T1000 (cell line): ENCODE measurements at regions not wholly inside any gene's neighbourhood (a gene's known extent, or its start where the extent isn't known, plus 50 kb on each side); places are given as distances from the start of the nearest gene placed in this dataset.
"Not testable (repeated sequence)": the region's sequence is repeated elsewhere in the genome, so short reads cannot be mapped to it uniquely, and the experiment has no call there.

ENCODE experiments used
- DNase-seq: peaks from one replicate; lab custom pipeline; 2025; ENCODE audit warnings: mixed read lengths; lab: John Stamatoyannopoulos, UW

DNA sequence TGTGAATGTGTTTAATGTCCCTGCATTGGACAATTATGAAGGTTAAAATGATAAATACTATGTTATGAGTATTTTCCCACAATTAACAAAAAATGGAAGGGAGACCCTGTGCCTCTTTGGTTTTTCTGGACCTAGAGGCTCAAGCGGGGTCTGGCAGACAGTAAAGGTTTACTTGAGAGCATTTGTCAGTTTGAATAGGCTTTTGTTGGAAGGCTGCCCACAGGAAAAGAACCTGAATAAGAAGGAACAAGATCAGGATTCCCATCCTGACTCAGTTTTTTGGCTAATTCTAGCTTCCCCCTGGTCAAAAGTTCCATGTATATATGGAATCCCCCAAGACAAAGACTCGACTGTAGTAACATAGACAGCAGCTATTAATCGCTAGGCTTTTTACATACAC, 150.9 kb upstream of the JUN start:
- no peak for DNase-seq

DNA sequence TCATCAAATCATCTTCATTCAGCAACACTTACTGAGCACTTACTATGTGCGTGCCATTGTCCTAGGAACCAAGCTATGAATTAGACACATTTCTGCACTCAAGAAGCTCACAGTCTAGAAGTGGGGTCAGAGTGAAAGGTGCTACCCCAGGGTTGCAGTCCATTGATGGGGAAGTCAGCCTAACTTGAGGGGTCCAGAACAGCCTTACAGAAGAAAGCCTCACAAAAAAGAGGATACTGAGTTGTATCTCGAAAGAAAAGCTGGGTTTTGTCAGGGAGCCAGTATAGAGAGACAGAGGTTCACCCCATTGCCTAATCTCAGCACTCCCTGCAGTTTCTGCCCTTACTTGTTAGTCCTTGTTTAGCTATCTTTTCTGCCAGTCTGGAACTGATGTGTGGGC, 153.1 kb upstream of the JUN start:
- no peak for DNase-seq

DNA sequence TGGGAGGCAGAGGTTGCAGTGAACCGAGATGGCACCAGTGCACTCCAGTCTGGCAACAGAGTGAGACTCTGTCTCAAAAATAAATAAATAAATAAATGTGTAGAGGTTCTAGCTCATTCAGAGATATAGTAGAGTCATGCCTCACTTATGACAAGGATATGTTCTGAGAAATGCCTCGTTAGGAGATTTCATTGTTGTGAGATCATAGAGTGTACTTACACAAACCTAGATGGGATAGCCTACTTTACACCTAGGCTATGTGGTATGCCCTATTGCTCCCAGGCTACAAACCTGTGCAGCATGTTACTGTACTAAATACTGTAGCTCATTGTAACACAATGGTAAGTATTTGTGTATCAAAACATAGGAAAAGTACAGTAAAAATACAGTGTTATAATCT, 155.3 kb upstream of the JUN start:
- DNase-seq, result no peak

DNA sequence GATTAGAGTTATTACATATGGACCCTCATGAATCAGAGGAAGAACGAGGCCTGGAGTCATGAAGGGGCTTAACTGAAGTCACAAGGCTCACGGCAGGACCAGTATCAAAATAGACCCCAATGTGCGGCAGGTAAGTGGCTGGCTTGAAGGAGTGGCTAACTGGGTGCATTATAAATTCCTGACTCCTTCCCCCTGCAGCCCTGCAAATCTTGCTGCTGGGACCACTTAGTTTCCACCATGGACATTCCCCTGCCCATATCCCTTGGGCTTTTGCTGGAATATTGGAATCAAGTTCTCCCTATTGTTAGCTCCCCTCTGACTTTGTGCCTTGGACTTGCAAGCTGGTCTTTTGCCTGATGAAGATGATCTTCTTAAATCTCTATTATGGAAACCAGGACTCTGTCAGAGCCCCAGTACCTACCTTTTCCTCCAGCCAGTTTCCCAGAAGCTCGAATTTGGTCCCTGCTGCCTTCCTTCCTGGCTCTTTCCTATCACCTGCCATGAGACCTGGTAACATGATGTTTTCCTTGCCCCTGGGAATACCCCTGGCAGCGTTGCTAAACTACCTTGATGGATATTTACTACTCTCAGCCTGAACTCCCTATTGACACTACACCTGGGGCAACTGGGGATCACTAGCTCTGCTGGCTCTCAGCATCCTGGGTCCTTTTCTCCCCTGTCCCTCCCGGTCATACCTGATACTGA, 156.0 kb upstream of the JUN start:
- no peak for DNase-seq

DNA sequence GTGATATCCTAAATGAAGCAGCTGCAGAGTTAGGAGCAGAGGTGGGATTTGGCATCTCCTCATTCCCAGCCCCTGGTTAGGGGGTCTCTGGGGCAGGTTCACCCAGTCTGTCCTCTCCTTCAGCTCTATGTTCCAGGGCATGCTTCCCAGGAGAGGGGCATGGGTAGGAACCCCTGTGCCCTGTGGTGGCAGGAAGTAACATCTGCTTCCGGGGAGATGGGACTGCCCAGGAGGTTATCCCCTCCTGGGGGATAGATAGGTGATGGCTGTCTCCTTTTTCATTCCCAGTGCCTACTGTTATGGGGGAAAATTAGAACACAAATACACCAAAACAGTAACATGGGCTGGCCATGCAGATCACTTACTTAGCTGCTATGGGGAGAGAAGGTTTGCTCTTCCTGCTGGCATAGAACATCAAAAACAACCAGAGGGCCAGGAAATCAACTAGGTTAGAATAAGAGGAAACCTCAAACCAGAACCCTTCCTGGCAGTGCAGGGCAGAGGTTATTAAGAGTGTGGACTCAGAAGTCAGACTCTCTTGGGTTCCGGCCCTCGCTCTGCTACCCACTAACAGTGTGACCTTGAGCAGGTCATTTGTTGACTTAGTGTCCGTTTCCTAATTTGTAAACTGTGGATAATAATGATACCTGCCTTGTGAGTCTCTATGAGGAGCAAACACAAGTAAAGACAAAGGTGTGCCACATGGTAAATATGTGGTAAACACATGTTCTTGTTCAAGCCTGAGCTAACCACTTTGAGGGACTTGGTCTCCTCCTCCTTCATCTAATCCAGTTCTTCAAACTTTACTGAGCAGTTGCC, 157.8 kb upstream of the JUN start:
- DNase-seq, result no peak

DNA sequence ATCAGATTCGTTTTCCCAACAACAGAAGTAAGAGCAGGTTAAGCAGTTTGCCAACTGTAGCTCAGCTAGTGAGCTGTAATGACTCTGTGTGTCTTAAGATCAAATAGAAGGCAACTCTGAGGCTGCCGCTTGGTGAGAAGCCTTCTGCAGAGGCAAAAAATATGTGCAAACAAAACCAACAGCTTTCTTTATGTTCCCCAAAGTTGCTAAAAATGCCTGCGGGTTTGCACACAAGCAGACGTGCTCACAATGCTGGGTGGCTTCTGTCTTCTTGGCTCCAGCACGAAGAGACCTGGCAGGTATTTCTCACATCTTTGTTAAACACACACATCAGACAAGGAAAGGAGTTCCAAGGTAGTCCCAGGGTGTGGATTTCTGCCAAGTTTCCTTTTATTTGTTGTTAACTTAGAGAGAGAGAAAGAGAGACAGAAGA, 158.9 kb upstream of the JUN start:
- no peak for DNase-seq

DNA sequence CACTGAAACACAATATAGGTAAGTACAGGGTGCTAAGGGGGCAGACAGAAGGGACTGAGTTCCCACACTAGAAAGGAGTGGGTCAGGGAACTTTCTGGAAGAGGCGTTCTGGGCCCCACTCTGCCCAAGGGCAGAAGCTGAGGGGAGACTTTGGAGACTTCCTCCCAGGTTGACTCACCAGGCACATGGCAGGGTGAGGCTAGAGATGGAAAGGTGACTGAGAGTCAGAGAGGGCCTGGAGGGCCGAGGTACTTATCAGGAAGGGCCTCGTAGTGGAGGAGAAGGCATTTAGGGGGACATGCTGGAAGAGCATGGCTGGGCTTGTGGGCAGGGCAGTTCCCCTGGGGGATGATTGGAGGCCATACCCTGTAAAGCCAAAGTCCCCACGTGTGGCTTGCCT, 159.9 kb upstream of the JUN start:
- no peak for DNase-seq

DNA sequence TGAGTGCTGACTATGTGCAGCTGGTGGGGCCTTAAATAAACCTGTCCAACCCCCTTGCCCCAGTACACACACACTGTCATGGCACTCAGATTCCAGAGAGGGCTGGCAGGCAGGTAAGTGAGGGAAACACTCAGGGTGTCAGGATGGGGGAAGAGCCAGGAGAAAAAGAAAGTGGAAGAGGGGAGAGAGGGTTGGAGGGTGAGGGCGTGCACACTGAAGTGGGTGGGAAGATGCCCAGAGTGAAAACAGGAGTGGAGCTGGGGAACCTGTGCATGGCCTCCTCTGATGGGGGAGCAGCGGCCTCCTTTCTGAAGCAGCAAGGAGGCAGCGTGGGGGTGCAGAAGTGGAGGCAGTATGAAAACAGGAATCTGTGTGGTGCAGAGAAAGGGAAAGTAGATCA, 160.6 kb upstream of the JUN start:
- DNase-seq, result no peak

DNA sequence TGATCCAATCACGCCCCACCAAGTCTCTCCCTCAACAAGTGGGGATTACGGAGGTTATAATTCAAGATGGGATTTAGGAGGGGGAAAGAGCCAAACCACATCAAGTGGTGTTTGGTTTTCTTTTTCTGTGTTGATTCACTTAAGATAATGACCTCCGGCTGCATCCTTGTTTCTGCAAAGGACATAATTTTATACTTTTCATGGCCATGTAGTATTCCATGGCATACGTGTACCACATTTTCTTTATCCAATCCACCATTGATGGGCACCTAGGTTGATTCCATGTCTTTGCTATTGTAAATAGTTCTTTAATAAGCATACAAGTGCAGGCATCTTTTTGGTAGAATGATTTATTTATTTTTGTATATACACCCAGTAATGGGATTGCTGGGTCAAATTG, 162.5 kb upstream of the JUN start:
- no peak for DNase-seq

DNA sequence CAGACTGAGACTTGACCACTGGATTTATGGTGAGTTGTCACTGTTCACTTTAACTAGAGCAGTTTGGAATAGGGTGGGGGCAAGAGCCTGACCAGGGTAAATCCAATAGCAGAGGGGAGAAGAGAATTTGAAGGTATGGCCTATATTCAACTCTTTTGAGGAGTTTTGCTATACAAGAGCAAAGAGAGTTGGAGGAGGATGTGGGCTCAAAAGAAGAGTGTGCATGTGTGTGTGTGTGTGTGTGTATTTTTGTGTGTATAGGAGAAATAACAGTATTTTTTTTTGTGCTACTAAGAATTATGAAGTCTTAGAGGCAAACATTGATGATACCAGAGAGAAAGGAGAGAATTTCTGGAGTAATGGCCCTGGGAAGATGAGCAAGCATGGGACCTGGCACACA, 164.8 kb upstream of the JUN start:
- DNase-seq, result no peak

DNA sequence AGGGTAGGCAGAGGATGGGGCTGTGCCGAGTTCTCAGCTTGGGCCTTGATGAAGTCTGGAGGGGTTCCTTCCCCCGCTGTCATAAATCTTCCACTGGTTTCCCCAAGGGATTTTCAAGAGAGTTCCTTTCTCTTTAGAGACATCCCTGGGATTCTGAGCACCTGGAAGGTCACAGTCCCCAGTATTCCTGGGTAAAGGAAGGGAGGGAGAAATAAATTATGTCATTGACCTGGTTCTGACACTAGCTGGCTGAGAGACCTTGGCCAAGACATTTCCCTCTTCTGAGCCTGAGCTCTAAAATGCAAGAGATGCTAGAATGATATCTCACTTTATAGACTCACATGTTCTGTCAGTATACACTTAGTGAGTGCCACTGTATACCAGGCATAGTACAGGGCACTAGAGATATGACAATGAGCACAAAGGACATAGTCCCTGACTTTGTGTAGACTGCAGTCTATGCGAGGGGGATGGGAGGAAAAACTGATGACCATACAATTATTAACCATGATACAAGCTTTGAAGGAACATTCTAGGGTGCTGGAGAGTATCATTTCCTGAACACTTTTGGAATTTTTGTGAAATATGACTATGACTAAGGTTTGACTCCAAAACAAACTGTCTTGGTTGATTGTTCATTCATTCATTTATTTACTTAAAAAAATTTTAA, 165.8 kb upstream of the JUN start:
- no peak for DNase-seq

DNA sequence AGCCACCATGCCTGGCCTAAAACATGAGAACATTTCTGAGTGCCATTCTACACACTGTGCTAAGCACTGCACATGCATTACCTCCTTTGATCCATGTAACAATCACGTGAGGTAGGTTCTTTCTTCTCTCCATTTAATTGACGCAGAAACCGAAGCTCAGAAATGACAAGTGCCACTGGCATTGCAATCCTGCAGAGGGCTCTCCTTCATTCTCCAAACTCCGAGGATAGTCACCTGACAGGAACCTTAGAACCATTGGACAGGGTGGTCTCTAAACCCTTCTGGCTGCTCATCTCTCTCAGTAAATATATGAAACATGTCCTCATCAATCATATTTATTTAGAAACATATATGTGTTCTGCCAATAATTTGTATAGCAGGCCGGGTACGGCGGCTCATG, 167.1 kb upstream of the JUN start:
- DNase-seq, result no peak

DNA sequence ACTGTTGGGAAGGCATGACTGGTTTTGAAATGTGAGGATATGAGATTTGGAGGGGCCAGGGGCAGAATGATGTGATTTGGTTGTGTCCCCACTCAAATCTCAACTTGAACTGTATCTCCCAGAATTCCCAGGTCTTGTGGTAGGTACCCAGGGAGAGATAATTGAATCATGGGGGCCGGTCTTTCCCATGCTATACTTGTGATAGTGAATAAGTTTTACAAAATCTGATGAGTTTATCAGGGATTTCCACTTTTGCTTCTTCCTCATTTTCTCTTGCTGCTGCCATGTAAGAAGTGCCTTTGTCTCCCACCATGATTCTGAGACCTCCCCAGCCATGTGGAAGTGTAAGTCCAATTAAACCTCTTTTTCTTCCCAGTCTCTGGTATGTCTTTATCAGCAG, 170.1 kb upstream of the JUN start:
- DNase-seq, result not testable (repeated sequence)

DNA sequence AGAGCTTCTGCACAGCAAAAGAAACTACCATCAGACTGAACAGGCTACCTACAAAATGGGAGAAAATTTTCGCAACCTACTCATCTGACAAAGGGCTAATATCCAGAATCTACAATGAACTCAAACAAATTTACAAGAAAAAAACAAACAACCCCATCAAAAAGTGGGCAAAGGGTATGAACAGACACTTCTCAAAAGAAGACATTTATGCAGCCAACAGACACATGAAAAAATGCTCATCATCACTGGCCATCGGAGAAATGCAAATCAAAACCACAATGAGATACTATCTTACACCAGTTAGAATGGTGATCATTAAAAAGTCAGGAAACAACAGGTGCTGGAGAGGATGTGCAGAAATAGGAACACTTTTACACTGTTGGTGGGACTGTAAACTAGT, 179.4 kb upstream of the JUN start:
- not testable (repeated sequence) for DNase-seq

DNA sequence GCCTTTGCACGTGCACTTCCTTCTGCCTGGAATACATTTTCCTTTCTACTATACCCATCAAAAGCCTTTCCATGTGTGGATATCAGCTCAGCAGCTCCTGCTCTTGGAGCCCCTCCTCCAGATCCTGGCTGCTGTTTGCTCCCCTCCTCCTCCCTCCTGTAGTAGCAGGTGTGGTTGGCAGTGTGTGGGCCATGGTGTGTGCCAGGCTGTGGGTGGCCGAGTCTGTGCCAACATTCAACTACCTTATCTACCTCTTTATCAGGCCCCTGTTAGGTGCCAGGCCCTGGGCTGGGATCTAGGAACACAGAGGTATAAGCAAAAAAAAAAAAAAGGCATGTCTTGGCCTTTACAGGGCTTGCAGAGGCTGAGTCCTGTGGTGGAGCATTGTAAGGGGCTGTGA, 180.6 kb upstream of the JUN start:
- DNase-seq, result no peak

DNA sequence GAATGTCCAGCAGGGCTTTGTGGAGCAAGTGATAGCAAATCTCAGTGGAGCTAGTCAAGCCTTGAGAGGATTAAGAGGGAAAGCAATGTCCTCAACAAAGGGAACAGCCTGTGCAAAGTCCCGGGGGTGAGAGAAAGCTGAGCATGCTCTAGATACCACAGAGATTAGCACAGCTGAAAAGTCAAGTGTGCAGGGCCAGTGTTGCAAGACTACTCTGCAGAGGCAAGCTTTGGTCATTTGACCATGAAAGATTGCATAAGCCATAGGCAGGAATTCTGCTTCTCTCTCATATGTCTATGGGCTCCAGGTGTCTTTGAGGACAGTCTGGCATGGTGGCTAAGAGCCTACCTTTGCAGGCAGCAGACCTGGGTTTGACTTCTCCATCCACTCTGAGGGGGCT, 181.0 kb upstream of the JUN start:
- DNase-seq, result no peak

DNA sequence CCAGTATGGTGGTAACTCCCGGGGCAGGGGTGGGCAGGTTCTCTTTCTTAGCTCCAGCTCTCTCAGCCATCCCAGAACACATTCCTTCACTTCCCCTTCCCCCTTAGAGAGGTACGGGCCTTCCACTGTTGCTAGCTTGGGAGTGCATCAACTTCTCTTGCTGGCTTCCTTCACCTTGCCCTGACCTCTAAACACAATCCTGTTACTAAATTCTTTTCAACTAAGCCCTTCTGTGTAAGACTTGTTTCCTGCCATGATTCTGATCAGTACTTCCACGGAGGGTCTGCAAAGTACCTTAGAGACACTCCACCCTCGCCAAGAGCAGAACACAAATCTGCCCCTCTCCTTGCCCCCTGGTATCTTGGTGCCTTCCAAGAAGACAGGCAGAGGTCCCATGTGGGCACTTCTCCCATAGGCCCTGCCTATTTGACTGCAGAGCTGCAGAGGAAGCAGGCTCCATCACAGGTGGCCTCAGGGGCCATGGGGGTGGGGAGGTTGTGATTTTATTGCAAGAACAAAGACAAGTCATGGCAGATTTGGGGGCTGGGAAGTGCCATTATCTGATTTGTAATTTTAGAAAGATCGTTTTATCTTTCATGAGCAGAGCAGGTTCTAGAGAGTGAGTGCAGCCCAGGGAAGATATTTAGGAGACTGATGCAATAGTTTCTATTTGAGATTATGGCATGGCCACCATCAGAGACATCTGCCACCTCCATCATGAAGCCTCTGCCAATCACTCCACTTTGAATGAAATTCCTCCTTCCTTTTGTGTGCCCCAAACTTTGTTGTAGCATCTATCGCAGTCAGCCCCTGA, 182.5 kb upstream of the JUN start:
- no peak for DNase-seq

DNA sequence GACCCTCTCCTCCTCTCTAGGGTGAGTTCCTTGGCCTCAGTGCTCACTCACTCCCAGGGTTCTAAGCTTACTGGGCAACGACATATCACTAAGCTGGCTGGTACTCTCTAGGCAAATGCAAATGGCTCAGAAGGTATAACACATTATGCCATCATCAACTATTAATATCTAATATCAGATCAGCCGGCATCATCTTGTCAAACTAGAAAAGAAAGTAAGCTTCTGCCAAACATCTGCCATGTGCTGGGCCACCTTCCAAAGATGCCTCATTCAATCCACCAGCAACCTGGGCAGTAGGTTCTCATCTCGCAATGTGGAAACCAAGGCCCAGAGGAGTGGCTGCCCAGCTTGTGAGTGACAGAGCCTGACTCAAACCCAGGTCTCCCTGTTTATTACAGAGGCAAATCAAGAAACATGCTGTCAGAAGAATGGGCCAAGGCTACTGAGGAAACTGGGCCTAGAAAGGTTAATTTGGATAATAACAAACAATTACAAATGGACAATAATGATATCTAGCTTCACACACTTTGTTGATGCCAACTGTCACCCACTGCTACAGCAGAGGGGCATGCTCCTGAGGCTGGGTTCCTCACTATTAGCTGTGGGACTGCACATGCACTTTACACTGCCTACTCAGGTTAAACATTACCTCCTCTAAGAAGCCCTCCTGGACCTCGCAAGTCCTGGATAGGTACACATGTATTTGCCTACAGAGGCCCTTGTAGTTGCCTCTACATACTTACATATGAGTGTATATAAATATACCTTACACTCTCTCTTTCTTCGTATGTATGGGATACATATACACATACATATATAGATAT, 183.3 kb upstream of the JUN start:
- no peak for DNase-seq

DNA sequence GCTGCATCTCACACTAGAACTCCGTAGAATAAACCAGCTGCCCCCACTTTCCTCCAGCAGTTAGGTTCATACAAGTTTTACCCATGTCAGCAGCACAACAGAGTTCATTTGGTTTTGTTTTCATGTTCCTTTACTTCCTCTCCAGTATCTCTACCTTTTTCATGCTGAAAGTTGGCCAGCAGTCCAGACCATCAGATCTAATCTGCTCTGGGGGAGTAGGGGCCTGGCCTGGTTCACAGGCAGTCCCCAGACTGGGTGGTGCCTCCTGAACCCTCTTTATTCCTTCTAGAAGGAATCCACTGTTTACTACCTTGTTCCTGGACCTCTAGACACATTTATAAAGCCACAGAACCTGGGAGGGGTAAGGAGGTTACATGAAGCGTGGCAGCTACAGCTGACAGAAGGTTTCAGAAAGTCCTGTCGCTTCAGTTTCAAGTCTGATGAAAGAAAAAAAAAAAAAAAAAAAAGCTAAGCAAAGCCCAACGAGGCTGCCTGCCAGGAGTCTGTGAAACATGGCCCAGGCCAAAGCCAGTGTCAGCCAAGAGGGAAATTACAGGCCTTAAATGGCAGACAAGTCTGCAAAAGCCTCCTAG, 184.6 kb upstream of the JUN start:
- no peak for DNase-seq

DNA sequence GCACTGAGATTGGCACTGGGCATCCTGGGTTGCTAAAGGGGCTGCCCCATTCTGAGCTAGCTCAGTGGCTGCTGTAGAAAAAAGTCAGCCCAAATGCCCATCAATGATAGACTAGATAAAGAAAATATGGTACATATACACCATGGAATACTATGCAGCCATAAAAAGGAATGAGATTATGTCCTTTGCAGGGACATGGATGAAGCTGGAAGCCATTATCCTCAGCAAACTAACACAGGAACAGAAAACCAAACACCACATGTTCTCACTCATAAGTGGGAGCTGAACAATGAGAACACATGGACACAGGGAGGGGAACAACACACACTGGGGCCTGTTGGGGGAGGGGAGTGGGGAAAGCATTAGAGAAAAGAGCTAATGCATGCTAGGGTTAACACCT, 185.3 kb upstream of the JUN start:
- not testable (repeated sequence) for DNase-seq

DNA sequence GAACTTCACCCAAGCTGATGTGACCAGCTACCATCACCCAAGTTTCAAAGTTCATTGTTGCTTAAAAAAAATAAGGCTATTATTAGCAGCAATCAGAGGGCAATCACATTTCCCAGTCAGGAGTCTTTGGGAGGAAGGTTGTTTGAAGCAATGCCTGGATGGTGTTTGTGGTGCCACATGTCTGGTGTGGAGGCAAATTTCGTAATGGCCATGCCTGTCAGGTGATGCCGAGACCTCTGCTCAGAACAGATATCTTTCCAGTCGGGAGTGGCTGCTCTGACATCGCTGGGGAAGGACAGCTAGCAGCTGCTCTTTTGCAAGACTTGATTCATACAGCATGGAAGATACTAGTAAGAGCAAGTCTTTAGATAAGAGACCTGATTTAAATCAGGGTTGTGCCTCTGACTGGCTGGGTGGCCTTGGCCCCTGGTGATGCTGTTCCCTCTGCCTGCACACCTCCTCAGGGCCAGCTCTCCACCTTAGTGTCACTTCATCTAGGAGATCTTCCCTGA, 187.8 kb upstream of the JUN start:
- no peak for DNase-seq
